ENCODE measurements at regions not wholly inside any gene's neighbourhood (a gene's known extent, or its start where the extent isn't known, plus 50 kb on each side); places are given as distances from the start of the nearest gene placed in this dataset.

- no peak for TF ChIP-seq PBX2 (CRISPR knock-in tag; IDR thresholded peaks at IDR 0.05; ENCODE audit: low read depth)
- no peak; the same call in 1 of the 2 replicates for TF ChIP-seq PBX2 (tag; conservative IDR thresholded peaks at IDR 0.05; ENCODE audit: low read depth)
- TF ChIP-seq NR2C2 (CRISPR knock-in tag; IDR thresholded peaks at IDR 0.05) = no peak
- peak; percentile 28; the same call in 1 of the 2 replicates for TF ChIP-seq NR2C2 (tag; IDR thresholded peaks at IDR 0.05)
- TF ChIP-seq MCM7 (IDR thresholded peaks at IDR 0.05) = no peak
- no peak for TF ChIP-seq SNIP1 (IDR thresholded peaks at IDR 0.05; ENCODE audit: low read depth)
- TF ChIP-seq, protein P1, sequence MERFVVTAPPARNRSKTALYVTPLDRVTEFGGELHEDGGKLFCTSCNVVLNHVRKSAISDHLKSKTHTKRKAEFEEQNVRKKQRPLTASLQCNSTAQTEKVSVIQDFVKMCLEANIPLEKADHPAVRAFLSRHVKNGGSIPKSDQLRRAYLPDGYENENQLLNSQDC (CRISPR knock-in tag; IDR thresholded peaks at IDR 0.05) = no peak
- TF ChIP-seq HIVEP1 (CRISPR knock-in tag; IDR thresholded peaks at IDR 0.05) = no peak
- no peak for TF ChIP-seq KLF6 (CRISPR knock-in tag; IDR thresholded peaks at IDR 0.05; ENCODE audit: borderline replicate concordance)
- TF ChIP-seq MLLT1 (IDR thresholded peaks at IDR 0.05) = no peak
- no peak for TF ChIP-seq ATF2 (CRISPR knock-in tag; IDR thresholded peaks at IDR 0.05)
- no peak for TF ChIP-seq AFF4 (CRISPR knock-in tag; IDR thresholded peaks at IDR 0.05)
- no peak for TF ChIP-seq SETDB1 (IDR thresholded peaks at IDR 0.05; ENCODE audit: low read length)
- no peak for TF ChIP-seq GTF3C2 (IDR thresholded peaks at IDR 0.05; ENCODE audit: borderline replicate concordance, extremely low read depth, insufficient read length)
- TF ChIP-seq TEAD4 (IDR thresholded peaks at IDR 0.05; ENCODE audit: low read length) = peak; percentile 99
- no peak for TF ChIP-seq TEAD4 (CRISPR knock-in tag; IDR thresholded peaks at IDR 0.05; ENCODE audit: borderline replicate concordance)
Measured at GRCh38 chr5:112549605-112550166, 130.6 kb upstream of the EPB41L4A start (continued).
